ENCODE measurements at regions not wholly inside any gene's neighbourhood (a gene's known extent, or its start where the extent isn't known, plus 50 kb on each side); places are given as distances from the start of the nearest gene placed in this dataset.

GRCh38 chr2:3913166-3913565, 209.8 kb downstream of the DCDC2C start:
- H3K27me3 ChIP-seq: no peaks in the 10 kb centered on the region
- H3K4me3 ChIP-seq (replicated peaks in 1 of 3): no peak overlapping the region
- H3K9me3 ChIP-seq: no peaks in the 10 kb centered on the region
- 77 to 84% methylated on average over 12 of the region's 12 CpGs for WGBS, 2 donors
- no peaks in the 10 kb centered on the region for H3K36me3 ChIP-seq
- H3K27ac ChIP-seq: no peak overlapping the region
- H3K4me1 ChIP-seq: no peaks in the 10 kb centered on the region
- TF ChIP-seq, protein P1, sequence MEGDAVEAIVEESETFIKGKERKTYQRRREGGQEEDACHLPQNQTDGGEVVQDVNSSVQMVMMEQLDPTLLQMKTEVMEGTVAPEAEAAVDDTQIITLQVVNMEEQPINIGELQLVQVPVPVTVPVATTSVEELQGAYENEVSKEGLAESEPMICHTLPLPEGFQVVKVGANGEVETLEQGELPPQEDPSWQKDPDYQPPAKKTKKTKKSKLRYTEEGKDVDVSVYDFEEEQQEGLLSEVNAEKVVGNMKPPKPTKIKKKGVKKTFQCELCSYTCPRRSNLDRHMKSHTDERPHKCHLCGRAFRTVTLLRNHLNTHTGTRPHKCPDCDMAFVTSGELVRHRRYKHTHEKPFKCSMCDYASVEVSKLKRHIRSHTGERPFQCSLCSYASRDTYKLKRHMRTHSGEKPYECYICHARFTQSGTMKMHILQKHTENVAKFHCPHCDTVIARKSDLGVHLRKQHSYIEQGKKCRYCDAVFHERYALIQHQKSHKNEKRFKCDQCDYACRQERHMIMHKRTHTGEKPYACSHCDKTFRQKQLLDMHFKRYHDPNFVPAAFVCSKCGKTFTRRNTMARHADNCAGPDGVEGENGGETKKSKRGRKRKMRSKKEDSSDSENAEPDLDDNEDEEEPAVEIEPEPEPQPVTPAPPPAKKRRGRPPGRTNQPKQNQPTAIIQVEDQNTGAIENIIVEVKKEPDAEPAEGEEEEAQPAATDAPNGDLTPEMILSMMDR (IDR thresholded peaks at IDR 0.05): no peak
- no peak for TF ChIP-seq POLR2A (IDR thresholded peaks at IDR 0.05)
- intact Hi-C loops (cut with DNase I): no loop called here
- no peak for DNase-seq

- DNase-seq: no peak
- TF ChIP-seq POLR2A (IDR thresholded peaks at IDR 0.05): no peak
- TF ChIP-seq, protein P1 (IDR thresholded peaks at IDR 0.05): no peak
- Histone ChIP-seq H3K4me1 (no peaks in the 10 kb centered on the region), H3K27me3 (no peaks in the 10 kb centered on the region), H3K9me3 (no peaks in the 10 kb centered on the region), H3K27ac (no peak overlapping the region), H3K4me3 (replicated peaks in 1 of 3) (no peak overlapping the region), H3K36me3 (no peaks in the 10 kb centered on the region)
- intact Hi-C loops (cut with DNase I): no loop called here
- WGBS, 2 donors: 42 to 44% methylated on average over 3 of the region's 3 CpGs
Observed at GRCh38 chr2:3914241-3914640, 210.9 kb downstream of the DCDC2C start.

GRCh38 chr2:3927031-3927430, 223.7 kb downstream of the DCDC2C start:
- intact Hi-C loops (cut with DNase I): no loop called here
- WGBS, 2 donors: 67 to 70% methylated on average over 5 of the region's 5 CpGs
- TF ChIP-seq, protein P1 (IDR thresholded peaks at IDR 0.05): no peak
- no peak for TF ChIP-seq POLR2A (IDR thresholded peaks at IDR 0.05)
- no peak for DNase-seq
- Histone ChIP-seq H3K4me3 (replicated peaks in 1 of 3) (no peak overlapping the region), H3K4me1 (no peaks in the 10 kb centered on the region), H3K27ac (no peak overlapping the region), H3K27me3 (no peaks in the 10 kb centered on the region), H3K36me3 (no peaks in the 10 kb centered on the region), H3K9me3 (no peaks in the 10 kb centered on the region)

- DNase-seq: no peak
- Histone ChIP-seq H3K36me3 (no peaks in the 10 kb centered on the region), H3K27ac (no peak overlapping the region), H3K4me3 (replicated peaks in 1 of 3) (no peak overlapping the region), H3K9me3 (no peaks in the 10 kb centered on the region), H3K27me3 (no peaks in the 10 kb centered on the region), H3K4me1 (no peaks in the 10 kb centered on the region)
- intact Hi-C loops (cut with DNase I): no loop called here
- TF ChIP-seq POLR2A (IDR thresholded peaks at IDR 0.05): no peak
- TF ChIP-seq, protein P1 (IDR thresholded peaks at IDR 0.05): no peak
- 87 to 88% methylated on average over 3 of the region's 3 CpGs for WGBS, 2 donors
Observed at GRCh38 chr2:3929374-3929773, 226.0 kb downstream of the DCDC2C start.

DNA sequence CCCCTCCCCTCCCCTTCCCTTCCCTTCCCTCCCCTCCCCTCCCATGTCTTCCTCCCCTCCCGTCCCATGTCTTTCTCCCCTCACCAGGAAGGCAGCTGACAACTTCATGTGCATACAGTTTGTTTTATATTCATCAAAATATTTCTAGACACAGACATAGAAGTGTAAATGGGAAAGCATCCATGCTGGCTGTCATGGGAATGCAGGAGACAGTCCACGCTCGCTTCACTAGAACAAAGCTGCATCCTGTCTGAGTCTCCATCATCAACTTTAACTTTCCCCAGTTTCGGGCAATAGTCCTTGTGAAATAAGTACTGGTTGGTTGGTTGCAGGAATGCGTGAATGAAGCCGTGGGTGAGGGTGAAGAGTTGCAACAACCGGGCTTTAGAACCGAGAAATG, 226.9 kb downstream of the DCDC2C start:
- WGBS, 2 donors: 37 to 52% methylated on average over 8 of the region's 8 CpGs
- no peak overlapping the region for H3K4me3 ChIP-seq (replicated peaks in 1 of 3)
- no peaks in the 10 kb centered on the region for H3K9me3 ChIP-seq
- H3K27ac ChIP-seq: no peak overlapping the region
- intact Hi-C loops (cut with DNase I): no loop called here
- H3K36me3 ChIP-seq: no peaks in the 10 kb centered on the region
- H3K4me1 ChIP-seq: no peaks in the 10 kb centered on the region
- TF ChIP-seq, protein P1 (IDR thresholded peaks at IDR 0.05): no peak
- TF ChIP-seq POLR2A (IDR thresholded peaks at IDR 0.05): no peak
- peak; percentile 12 to 13 for DNase-seq
- H3K27me3 ChIP-seq: no peaks in the 10 kb centered on the region

All from thyroid gland (tissue), 4 donors.